ENCODE measurements at regions not wholly inside any gene's neighbourhood (a gene's known extent, or its start where the extent isn't known, plus 50 kb on each side); places are given as distances from the start of the nearest gene placed in this dataset.

DNA sequence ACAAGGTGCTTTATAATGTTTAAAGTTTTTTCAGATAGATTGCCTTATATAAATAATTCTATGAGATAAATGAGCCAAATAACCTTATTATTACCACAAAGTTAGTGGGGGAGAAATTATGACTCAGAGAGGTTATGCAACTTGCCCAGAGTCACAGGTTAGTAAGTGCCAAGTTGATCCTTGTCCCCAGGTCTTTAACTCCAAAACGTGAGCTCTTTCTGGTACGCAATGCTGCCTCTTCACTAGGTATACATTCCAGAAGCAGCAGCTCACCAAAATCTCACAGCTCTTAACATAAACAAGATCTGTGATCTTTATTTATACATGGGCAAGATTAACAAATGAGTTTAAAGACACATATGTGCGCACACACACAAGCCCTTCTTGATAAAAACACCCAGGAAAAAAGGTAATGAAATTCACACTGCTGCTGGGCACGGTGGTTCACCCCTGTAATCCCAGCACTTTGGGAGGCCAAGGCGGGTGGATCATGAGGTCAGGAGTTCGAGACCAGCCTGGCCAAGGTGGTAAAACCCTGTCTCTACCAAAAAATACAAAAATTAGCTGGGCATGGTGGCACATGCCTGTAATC lies 59.8 kb upstream of the NR2F2 start:
- intact Hi-C loops (cut with micrococcal nuclease), result no loop called here
- ATAC-seq (no peak), DNase-seq (no peak)

GRCh38 chr15:96272427-96272826 lies 58.1 kb upstream of the NR2F2 start:
- intact Hi-C loops (cut with micrococcal nuclease), result no loop called here
- DNase-seq (no peak), ATAC-seq (no peak)

DNA sequence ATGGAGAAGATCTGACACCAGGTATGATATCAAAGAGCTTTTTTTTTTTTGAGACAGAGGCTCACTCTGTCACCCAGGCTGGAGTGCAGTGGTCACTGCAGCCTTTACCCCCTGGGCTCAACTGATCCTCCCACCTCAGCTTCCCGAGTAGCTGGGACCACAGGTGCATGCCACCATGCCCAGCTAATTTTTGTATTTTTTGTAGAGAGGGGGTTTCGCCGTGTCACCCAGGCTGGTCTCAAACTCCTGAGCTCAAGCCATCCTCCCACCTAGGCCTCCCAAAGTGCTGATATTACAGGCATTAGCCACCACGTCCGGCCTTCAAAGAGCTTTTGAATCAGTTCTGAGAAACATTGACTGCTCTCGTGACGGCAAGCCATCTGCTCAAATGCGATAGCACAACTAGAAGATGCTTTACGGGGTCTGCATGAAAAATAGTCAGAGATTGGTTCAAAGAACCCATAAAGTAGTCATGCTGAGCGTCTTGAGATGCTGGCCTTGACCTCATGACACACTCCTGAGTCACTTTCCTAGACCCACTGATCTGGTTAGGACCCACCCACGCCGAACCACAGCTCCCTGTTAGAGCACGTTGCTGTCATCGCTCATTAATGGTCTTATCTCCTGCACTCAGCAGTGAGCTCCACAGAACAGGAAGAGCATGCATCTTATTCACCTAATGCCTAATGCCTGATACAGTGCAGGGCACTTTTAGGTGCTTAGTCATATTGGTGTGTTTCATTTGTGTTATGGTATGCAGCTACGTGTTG lies 57.0 kb upstream of the NR2F2 start:
- ATAC-seq, result no peak
- intact Hi-C loops (cut with micrococcal nuclease), result no loop called here
- DNase-seq, result no peak

- ATAC-seq, result no peak
- intact Hi-C loops (cut with micrococcal nuclease), result no loop called here
Observed at GRCh38 chr15:96274087-96274440, 56.4 kb upstream of the NR2F2 start.

GRCh38 chr15:96274698-96275097 lies 55.8 kb upstream of the NR2F2 start:
- ATAC-seq, result no peak
- intact Hi-C loops (cut with micrococcal nuclease), result no loop called here
- no peak for DNase-seq

More at GRCh38 chr15:96274087-96274440, 56.4 kb upstream of the NR2F2 start:
- DNase-seq, result no peak

GRCh38 chr15:96276438-96277210 lies 53.9 kb upstream of the NR2F2 start:
- DNase-seq (no peak), ATAC-seq (no peak)
- intact Hi-C loops (cut with micrococcal nuclease), result no loop called here
